Keratinocyte (primary cell): ENCODE measurements at regions not wholly inside any gene's neighbourhood (a gene's known extent, or its start where the extent isn't known, plus 50 kb on each side); places are given as distances from the start of the nearest gene placed in this dataset.

Experiments
- DNase-seq: peaks from one replicate; pipeline ENCODE4 v3.0.0-alpha.2; 2011; ENCODE audit warnings: low read depth, missing footprints, low spot score
- FAIRE-seq: peaks from 2 replicates; lab custom pipeline; 2011; peaks lifted over from hg19 to GRCh38; lab: Jason Lieb, UNC
- H2AFZ ChIP-seq: 2 replicates; pipeline ENCODE4 v1.6.0; 2012; ENCODE audit warnings: low read length, control low read depth, inconsistent platforms; ENCODE audit not compliant: control insufficient read depth
- H3K27ac ChIP-seq: 2 replicates; pipeline ENCODE4 v1.5.1; 2011; ENCODE audit warnings: low read length; ENCODE audit not compliant: control insufficient read depth, insufficient read depth
- H3K27me3 ChIP-seq: 3 replicates; pipeline ENCODE4 v1.6.0; 2011; ENCODE audit warnings: low read length; ENCODE audit not compliant: control insufficient read depth, insufficient read depth; ENCODE audit errors: extremely low read depth
- H3K36me3 ChIP-seq, 2 experiments: 2 replicates in 1 of 2; 3 replicates in 1 of 2; pipeline ENCODE4 v1.5.1; 2011; ENCODE audit warnings: low read length in 2 of 2, mild to moderate bottlenecking in 1 of 2; ENCODE audit not compliant: control insufficient read depth in 2 of 2, insufficient read depth in 2 of 2; ENCODE audit errors: extremely low read depth in 1 of 2
- H3K4me1 ChIP-seq: 3 replicates; pipeline ENCODE4 v1.5.1; 2011; ENCODE audit warnings: low read length; ENCODE audit not compliant: control insufficient read depth, insufficient read depth; ENCODE audit errors: extremely low read depth
- H3K4me2 ChIP-seq: 3 replicates; pipeline ENCODE4 v1.6.0; 2011; ENCODE audit warnings: low read depth, low read length; ENCODE audit not compliant: control insufficient read depth, insufficient read depth; ENCODE audit errors: extremely low read depth
- H3K4me3 ChIP-seq, 3 experiments: fragments of 200-600 bp in 1 of 3; sonication (generic) in 1 of 3; 2 replicates in 2 of 3; 3 replicates in 1 of 3; pipeline ENCODE4 v1.5.1; 2011 to 2016; ENCODE audit warnings: low read length in 3 of 3, mild to moderate bottlenecking in 3 of 3, control low read depth in 2 of 3, inconsistent platforms in 1 of 3, low read depth in 1 of 3, mixed read lengths in 1 of 3, mixed run types in 1 of 3, moderate library complexity in 1 of 3; ENCODE audit not compliant: control insufficient read depth in 2 of 3, insufficient read depth in 2 of 3; ENCODE audit errors: extremely low read depth in 1 of 3
- H3K79me2 ChIP-seq: 2 replicates; pipeline ENCODE4 v1.6.0; 2012; ENCODE audit warnings: low read length; ENCODE audit not compliant: control insufficient read depth, insufficient read depth
- H3K9ac ChIP-seq: 3 replicates; pipeline ENCODE4 v1.6.0; 2011; ENCODE audit warnings: low read length; ENCODE audit not compliant: control insufficient read depth, insufficient read depth; ENCODE audit errors: extremely low read depth
- H3K9me1 ChIP-seq: 3 replicates; pipeline ENCODE4 v1.6.0; 2011; ENCODE audit warnings: low read length; ENCODE audit not compliant: control insufficient read depth, insufficient read depth; ENCODE audit errors: extremely low read depth
- H3K9me3 ChIP-seq: 2 replicates; pipeline ENCODE4 v1.5.1; 2012; ENCODE audit warnings: low read depth, low read length; ENCODE audit not compliant: control insufficient read depth
- H4K20me1 ChIP-seq: 3 replicates; pipeline ENCODE4 v1.6.0; 2011; ENCODE audit warnings: low read length; ENCODE audit not compliant: control insufficient read depth, insufficient read depth; ENCODE audit errors: extremely low read depth
- EZH2 ChIP-seq: IDR thresholded peaks from one replicate; pipeline ENCODE4 v1.6.1; 2012; ENCODE audit warnings: inconsistent platforms, mild to moderate bottlenecking, low read length, moderate library complexity
- dilution Hi-C: fragments of 300-500 bp; cut with MboI; formaldehyde crosslinking; loops from one replicate; pipeline ENCODE4 v1.7.0; 2020; ENCODE audit warnings: low sequenced_read_pairs; ENCODE audit not compliant: extremely low pct_ligation_motif_present
- TF ChIP-seq, protein P1 (sequence below), 3 experiments: IDR thresholded peaks in 1 of 3; conservative IDR thresholded peaks in 1 of 3; optimal IDR thresholded peaks in 1 of 3; 2 replicates in 2 of 3; 3 replicates in 1 of 3; pipeline versions ENCODE3 to v1.5.1; 2011; ENCODE audit warnings: low read length in 3 of 3, mild to moderate bottlenecking in 3 of 3, moderate library complexity in 2 of 3, control low read depth in 1 of 3, inconsistent platforms in 1 of 3; ENCODE audit not compliant: insufficient read depth in 2 of 3; ENCODE audit errors: extremely low read depth in 1 of 3

DNA sequence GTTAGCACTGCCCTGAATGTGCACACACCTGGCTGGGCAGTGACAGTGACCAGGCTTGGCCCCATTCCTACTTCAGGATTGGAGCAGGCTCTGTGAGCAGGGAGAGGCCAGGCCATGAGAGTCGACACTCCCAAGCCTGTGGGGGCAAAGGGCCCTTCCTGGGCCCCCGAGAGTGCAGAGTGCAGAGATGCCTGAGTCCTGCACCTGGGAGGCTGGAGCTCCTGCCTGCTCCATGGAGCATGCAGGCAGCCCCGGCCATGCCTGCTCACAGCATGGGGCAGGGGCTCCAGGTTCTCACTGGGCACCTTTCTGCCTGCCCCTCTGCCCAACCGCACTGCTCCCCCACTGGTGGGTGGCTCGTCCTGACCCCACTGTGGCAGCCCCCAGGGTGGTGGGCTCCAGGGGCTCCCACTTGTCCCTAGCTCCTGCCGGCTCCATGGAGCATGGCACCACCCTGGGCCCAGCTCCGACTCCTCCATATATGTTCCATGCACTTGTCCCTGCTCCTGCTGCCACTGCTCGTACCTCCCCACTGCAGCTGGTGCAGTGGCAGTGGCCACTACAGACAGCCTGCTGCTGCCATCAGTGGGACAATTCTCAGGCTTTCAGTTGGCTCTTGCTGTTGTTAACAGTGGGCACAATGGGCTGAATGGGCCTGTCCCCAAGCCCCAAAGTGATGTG is 282.0 kb downstream of the RPRM start:
- Histone ChIP-seq H3K9me3 (no peaks in the 10 kb centered on the region), H2AFZ (no peak overlapping the region), H3K27ac (no peak overlapping the region), H3K4me2 (no peak overlapping the region), H3K36me3 (no peaks in the 10 kb centered on the region), H3K9me1 (no peaks in the 10 kb centered on the region), H3K27me3 (no peaks in the 10 kb centered on the region), H3K4me1 (no peaks in the 10 kb centered on the region), H4K20me1 (no peaks in the 10 kb centered on the region), H3K4me3 (no peak overlapping the region), H3K9ac (no peak overlapping the region), H3K79me2 (no peaks in the 10 kb centered on the region)
- TF ChIP-seq, protein P1, sequence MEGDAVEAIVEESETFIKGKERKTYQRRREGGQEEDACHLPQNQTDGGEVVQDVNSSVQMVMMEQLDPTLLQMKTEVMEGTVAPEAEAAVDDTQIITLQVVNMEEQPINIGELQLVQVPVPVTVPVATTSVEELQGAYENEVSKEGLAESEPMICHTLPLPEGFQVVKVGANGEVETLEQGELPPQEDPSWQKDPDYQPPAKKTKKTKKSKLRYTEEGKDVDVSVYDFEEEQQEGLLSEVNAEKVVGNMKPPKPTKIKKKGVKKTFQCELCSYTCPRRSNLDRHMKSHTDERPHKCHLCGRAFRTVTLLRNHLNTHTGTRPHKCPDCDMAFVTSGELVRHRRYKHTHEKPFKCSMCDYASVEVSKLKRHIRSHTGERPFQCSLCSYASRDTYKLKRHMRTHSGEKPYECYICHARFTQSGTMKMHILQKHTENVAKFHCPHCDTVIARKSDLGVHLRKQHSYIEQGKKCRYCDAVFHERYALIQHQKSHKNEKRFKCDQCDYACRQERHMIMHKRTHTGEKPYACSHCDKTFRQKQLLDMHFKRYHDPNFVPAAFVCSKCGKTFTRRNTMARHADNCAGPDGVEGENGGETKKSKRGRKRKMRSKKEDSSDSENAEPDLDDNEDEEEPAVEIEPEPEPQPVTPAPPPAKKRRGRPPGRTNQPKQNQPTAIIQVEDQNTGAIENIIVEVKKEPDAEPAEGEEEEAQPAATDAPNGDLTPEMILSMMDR (optimal IDR thresholded peaks at IDR 0.05 in 1 of 3, IDR thresholded peaks at IDR 0.05 in 1 of 3, conservative IDR thresholded peaks at IDR 0.05 in 1 of 3; ENCODE audit: extremely low read depth in 1 of 3, insufficient read depth in 2 of 3, low read length in 3 of 3), result no peak
- no peak for TF ChIP-seq EZH2
- DNase-seq, result no peak
- FAIRE-seq, result no peak
- dilution Hi-C loops, result no loop called here

- DNase-seq, result no peak
- FAIRE-seq, result no peak
- TF ChIP-seq, protein P1 (optimal IDR thresholded peaks at IDR 0.05 in 1 of 3, IDR thresholded peaks at IDR 0.05 in 1 of 3, conservative IDR thresholded peaks at IDR 0.05 in 1 of 3; ENCODE audit: extremely low read depth in 1 of 3, insufficient read depth in 2 of 3, low read length in 3 of 3), result no peak
- TF ChIP-seq EZH2, result no peak
These were observed 283.2 kb downstream of the RPRM start for GRCh38 chr2:153195342-153195741.

More at GRCh38 chr2:153195342-153195741, 283.2 kb downstream of the RPRM start:
- Histone ChIP-seq H3K9me3 (no peaks in the 10 kb centered on the region), H3K4me1 (no peaks in the 10 kb centered on the region), H3K9ac (no peak overlapping the region), H3K4me2 (no peak overlapping the region), H3K36me3 (no peaks in the 10 kb centered on the region), H3K27me3 (no peaks in the 10 kb centered on the region), H3K27ac (no peak overlapping the region), H3K9me1 (no peaks in the 10 kb centered on the region), H3K4me3 (no peak overlapping the region), H3K79me2 (no peaks in the 10 kb centered on the region), H4K20me1 (no peaks in the 10 kb centered on the region), H2AFZ (no peak overlapping the region)
- dilution Hi-C loops, result no loop called here
